ENCODE measurements at regions not wholly inside any gene's neighbourhood (a gene's known extent, or its start where the extent isn't known, plus 50 kb on each side); places are given as distances from the start of the nearest gene placed in this dataset.

GRCh38 chr2:8484502-8485283 is 197.2 kb upstream of the ID2 start:
- no peak for DNase-seq

- DNase-seq, result no peak
Observed at GRCh38 chr2:8485736-8486135, 196.1 kb upstream of the ID2 start.

GRCh38 chr2:8486141-8486540 is 195.7 kb upstream of the ID2 start:
- no peak for DNase-seq

- DNase-seq, result no peak
Observed at GRCh38 chr2:8487461-8487932, 194.4 kb upstream of the ID2 start.

GRCh38 chr2:8488001-8488738 is 193.7 kb upstream of the ID2 start:
- no peak for DNase-seq

GRCh38 chr2:8489221-8489620 is 192.6 kb upstream of the ID2 start:
- no peak for DNase-seq

- DNase-seq, result no peak
Observed at GRCh38 chr2:8489751-8490150, 192.1 kb upstream of the ID2 start.

- no peak for DNase-seq
Observed at GRCh38 chr2:8490166-8490721, 191.6 kb upstream of the ID2 start.

- no peak for DNase-seq
Observed at GRCh38 chr2:8491296-8492027, 190.4 kb upstream of the ID2 start.

- DNase-seq, result no peak
Observed at GRCh38 chr2:8494151-8494550, 187.7 kb upstream of the ID2 start.

GRCh38 chr2:8494589-8494988 is 187.3 kb upstream of the ID2 start:
- no peak for DNase-seq

GRCh38 chr2:8495189-8495989 is 186.5 kb upstream of the ID2 start:
- no peak for DNase-seq

- DNase-seq, result no peak
Observed at GRCh38 chr2:8496079-8496478, 185.8 kb upstream of the ID2 start.

- DNase-seq, result no peak
Observed at GRCh38 chr2:8496617-8497016, 185.2 kb upstream of the ID2 start.

- DNase-seq, result no peak
Observed at GRCh38 chr2:8498994-8499393, 182.9 kb upstream of the ID2 start.

GRCh38 chr2:8500124-8501054 is 181.5 kb upstream of the ID2 start:
- no peak for DNase-seq

- DNase-seq, result no peak
Observed at GRCh38 chr2:8501061-8501720, 180.7 kb upstream of the ID2 start.

GRCh38 chr2:8502316-8502715 is 179.5 kb upstream of the ID2 start:
- peak; percentile 77 for DNase-seq

- DNase-seq, result no peak
Observed at GRCh38 chr2:8505311-8505920, 176.4 kb upstream of the ID2 start.

GRCh38 chr2:8506746-8507145 is 175.1 kb upstream of the ID2 start:
- DNase-seq, result no peak

Measured in NCI-H2227 treated with DMSO at 0.1 percent for 48 hours (cell line).